GM18868 (cell line): ENCODE measurements at regions not wholly inside any gene's neighbourhood (a gene's known extent, or its start where the extent isn't known, plus 50 kb on each side); places are given as distances from the start of the nearest gene placed in this dataset.
"Not testable (repeated sequence)": the region's sequence is repeated elsewhere in the genome, so short reads cannot be mapped to it uniquely, and the experiment has no call there.

Source experiments
- ATAC-seq: cut with Tn5 transposase; IDR thresholded peaks from one replicate; pipeline ENCODE4 v1.9.1; 2021; ENCODE audit warnings: mild to moderate bottlenecking, moderate library complexity; ENCODE audit not compliant: unreplicated experiment

DNA sequence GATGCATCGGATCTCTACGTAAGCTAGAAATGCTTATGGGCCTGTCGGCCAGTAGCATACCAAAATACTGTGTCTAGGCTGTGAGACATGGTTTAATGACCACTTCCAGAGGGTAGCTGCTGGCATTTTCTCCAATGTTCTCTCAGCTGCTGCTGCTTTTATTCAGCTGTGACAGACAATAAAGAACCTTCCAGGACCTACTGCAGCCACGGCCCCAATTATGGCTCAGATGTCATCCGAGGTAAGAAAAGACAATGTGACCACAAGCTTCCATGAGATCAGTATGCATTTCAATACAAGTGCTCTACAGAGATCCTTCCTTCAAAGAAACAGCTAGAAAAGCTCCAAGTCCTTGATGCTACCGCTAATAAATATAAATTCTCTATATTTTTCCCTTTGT lies 256.2 kb downstream of the SDHAF3 start:
- ATAC-seq, result no peak

DNA sequence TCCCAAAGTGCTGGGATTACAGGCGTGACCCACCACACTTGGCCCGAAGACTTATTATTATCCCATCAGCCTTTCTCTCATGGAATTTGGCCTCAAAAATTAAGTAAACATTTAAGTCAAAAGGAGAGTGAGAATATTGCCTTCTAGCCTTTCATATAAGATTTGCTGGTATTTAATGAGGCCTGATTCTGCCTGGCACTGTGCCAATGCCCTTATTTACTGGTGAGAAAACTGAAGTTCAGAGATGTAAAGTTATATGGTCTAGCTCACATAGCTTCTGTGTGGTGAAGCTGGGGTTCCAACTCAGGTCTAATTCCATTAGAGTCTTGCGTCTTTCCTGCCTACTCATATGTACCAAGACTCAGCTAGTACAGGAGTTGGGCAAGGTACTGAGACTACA lies 260.2 kb downstream of the SDHAF3 start:
- no peak for ATAC-seq

DNA sequence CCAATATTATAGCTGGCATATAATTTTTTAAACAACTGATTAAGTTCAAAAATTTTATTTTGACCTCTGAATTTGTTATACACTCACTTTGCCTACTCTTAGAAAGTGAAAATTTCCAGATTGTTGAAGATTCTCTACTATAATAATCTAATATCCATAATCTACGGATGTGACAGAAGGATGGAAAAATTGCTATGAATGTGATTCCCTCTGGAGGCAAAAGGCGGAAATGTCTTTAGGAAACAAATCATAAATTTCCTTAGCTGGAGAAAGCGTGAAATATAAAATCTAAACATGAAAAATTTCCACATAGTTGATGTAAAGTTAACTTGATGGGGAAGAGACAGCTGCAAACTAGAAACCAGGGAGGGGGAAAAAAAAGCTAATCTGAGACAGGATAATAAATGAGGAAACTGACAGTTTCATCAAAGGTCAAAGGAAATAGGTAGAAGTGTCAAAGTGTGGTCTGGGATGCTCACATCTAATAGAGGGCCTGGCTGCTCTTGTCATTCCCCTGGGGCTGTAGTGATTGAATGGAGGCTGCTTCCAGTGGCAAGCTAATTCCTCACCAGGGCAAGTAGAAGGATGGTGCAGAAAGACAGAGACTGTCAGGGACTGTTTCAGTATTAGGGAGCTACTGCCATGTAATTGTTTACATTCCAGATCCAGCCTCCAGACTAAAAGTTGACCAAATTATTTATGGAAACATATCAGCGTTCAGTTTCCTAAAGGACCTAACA lies 264.5 kb downstream of the SDHAF3 start:
- no peak for ATAC-seq

DNA sequence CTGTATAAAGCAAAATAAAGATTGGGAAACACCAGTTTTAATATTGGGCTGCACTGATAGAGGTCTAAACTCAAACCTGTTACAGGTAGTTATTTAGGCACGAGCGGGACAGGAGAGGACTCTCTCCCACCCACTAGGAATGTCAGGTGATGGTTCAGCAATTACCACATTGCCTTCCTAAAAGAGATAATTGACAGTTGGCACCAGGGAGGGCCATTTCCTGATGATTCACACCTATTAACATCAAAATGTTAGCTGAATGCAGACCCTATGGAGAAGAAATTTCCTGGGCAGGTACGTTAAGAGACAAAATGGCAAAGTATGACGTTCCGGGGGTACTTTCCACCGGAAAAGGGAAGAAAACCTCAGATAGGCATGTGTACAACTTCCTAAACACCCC lies 272.6 kb downstream of the SDHAF3 start:
- ATAC-seq, result no peak

DNA sequence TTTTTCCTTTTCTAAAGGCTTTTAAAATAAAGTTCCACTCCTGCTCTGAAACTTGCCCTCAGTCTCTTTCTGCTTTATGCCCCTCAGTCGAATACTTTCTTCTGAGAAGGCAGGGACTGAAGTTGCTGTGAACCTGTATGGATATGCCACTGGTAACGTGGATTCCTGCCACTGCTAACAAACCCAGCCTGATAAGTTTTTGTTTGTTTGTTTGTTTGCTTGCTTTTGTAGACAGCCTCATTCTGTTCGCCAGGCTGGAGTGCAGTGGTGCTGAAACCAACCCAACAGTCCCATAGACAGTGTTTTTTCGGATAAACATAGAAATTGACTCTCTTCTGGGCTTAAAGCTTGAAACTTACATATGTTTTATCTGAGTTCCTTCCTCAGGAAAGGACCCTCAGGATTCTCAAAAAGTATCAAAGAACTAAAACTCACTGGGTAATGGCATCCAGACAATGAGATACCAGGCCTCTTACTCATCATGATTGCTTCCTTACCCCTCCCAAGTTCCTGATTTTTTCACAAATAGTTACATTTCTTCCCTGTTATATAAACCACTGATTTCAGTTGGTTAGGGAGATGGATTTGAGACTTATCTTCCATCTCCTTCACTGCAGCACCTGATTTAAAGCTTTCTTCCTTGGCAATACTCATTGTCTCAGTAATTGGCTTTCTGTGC lies 273.6 kb downstream of the SDHAF3 start:
- ATAC-seq, result no peak

DNA sequence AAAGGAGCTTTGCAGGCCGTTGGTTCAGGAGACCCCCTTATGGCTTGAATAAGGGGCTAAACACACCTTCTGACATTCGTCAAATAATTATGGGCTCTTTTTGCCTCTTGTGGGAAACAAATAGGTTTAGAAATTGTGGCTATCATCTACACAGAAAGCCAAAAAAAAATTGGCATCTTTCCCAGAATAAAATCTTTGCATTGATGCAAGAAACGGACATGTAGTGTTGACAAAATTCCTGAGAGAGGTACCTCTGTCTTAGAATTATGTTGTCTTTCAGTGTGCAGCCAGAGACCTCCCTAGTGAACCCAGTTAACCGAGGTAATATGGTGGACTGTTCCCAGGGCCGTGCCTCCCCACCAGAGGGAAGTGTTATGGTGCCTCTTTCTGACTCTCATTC lies 283.9 kb downstream of the SDHAF3 start:
- no peak for ATAC-seq

DNA sequence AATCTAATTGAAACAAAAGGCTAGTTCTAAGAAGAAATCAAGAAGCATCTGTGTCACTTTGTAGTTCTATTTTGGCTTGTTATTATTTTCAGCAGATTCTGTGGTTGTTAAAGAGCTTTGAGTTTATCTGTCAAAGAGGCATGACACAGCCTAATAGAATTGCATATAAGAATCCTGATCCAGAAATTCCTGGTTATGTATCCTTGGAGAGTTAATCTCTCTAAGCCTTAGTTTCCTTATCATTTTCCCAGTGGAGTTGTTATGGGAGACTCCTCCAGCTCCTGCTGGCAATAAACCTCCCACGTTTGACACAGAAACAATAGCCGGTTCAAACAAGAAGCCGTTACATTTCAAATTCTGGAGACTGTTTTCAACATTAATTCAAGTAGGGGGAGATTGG lies 288.3 kb downstream of the SDHAF3 start:
- no peak for ATAC-seq

DNA sequence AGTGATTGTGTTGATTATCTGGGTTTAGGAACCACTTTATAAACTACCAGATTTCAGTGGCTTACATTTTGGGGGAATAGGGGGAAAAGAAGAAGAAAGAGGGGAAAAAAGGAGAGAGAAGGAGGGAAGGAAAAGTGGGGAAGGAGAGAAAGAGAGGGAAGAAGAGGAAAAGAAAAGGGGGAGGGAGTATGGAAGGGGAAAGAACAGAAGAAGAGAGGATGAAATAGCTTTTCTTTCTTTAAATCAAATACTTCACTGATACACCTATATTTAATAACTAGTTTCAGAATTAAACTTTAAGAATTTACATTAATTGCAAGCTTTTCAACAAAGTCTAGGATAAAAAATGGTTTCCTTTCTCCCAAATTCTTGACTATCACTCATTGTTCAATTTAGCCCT lies 289.6 kb downstream of the SDHAF3 start:
- no peak for ATAC-seq

DNA sequence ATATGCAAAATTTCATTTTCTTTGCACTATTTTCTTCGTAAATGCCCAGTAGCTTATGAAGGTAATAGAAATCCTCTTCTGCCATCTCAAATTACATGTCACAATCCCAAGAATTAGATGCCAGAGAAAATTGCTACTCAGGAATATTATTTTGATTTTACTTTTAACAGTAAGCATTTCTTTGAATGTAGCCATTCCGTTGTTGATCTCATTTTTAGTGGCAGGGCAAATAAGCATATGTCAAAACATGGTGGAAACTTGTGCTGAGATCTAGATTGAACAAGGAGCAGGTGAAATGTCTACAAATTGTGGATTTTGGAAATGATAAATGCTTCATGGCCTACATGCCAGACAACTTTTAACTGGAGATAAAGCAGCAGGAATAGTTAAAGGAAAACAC lies 291.8 kb downstream of the SDHAF3 start:
- no peak for ATAC-seq

DNA sequence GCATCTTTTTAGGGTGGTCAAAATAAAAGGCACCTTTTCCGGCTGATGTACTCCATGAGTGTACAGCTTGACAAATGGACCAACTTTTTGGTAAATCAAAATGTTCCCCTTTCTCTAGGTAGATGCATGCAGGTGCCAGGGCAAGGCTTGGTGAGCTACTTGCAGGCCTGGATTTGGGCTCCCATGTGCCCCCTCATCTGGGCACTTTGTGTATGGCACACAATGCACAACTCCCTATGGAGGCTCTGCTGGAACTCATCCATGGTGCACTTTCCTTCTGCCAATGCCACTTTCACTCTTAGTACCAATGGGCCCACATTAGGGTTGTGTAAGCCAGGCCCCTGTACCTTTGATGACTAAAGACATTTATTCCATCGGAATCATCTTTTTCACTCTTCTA lies 300.8 kb downstream of the SDHAF3 start:
- ATAC-seq, result no peak

DNA sequence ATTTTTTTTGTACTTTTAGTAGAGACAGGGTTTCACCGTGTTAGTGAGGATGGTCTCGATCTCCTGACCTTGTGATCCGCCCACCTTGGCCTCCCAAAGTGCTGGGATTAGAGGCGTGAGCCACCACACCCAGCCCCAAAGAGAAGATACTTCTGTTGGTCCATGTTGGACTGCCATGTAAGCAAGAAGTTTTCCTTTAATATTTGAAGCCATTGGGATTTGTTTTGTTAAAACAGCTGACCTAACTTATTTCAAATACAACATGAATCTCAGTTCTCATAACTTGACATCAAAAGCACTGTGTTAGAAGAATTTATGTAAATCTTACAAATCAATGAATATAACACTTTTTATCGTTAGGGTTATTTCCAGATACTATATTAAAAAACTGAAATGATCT lies 302.4 kb downstream of the SDHAF3 start:
- no peak for ATAC-seq

DNA sequence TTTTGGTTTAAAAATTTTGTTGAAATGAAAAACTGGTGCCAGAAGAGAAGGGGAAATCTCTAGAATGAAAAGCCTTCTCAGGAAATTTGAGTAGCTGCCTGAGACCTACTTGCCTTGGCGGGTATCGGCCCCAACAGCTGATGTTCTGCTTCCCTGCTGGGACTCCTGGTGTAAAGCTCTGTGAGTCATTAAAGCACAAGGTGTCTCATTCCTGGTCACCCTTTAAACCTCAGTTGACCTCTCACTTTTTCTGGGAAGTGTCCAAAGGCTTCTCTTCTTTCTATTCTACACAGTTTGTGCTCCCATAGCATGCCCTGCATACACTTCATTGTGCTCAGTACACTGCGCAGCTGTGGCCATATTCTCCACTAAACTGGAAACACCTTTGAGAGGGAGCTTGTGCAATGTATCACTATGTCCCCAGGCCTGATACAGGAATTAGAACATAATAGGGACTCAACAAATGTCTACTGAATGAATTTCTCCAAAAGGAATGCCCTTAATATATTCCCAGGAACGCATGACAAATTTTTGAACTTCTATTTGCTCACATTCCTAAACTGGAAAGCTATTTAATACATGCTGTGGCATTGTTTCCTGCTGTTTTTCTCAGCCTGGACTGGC lies 303.9 kb downstream of the SDHAF3 start:
- ATAC-seq, result no peak

DNA sequence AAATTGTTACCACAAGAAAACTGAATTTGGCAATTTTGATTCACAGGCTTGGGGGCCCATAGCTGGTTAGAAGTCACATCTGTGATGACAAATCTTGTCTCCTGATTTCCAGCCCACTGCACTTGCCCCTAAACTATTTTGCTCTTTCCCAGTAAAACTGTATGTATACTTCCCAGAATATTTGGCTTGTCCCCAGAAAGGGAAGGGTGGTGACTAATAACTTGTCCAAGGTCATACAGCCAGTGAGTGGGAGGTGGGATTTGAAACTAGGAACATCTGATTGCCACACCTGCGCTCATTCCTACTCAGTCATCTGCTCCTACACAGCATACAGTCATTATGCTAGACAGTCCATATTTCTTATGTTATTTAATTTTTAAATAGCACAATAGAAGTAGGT lies 304.5 kb downstream of the SDHAF3 start:
- ATAC-seq, result no peak

DNA sequence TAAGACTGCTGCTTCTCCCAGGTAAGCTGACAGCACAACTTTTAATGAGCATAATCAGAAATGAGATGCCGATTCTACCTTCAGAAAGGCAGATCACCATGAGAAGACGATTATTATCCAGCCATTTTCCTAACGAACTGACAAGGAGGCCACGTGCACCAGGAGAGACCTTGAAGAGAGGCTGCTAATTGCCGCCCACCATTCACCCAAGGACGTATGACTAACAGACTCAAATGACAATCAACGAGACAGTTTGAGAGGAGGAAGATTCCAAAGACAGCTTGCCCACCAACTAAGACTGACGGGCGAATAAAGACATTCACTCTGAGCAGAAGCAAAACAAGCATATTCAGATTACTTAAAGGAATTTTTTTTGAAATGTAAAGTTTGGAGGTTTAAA lies 301.9 kb upstream of the TAC1 start:
- no peak for ATAC-seq

DNA sequence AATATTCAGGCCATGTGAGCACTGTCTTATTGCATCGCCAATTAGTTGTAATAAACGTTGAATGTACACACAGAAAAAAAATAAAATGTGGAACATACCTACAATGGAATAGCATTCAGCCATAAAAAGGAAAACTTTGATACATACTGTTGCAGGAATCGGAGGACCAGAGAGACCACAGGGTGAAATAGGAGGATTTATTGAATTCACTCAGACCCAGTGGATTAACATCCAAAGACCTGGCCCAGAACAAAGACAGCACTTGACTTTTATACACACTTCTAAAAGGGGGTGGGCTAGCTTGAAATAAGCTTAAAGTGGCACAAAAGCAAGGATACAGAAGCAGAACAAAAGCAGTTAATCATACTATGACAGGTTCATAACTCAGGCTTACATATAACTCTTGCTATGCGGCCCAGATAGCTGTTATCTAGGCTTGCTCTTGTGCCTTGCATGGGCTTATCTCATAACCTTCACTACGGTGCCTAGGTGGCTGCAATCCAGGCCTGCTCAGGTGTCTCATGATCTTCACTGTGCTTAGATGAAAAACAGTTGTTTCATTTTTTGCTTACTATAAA lies 292.2 kb upstream of the TAC1 start:
- ATAC-seq, result no peak

DNA sequence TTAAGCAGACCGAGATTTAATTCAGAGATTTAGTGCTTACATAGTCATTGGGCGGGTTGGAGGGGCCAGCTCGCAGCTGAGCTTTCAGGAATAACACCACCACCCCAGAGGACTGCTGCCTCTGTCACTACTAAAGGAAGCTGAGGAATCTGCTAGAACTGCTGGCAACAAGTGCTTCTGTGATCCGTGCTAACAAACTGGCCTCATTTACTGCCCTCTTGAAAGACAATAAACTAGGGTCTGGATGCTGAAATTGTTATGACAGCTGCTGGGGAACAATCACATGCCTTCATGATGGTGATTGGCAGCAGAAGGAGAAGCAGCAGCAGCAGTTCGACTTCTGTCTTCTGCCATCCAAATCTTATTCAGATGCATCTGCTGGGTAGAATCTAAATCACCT lies 285.5 kb upstream of the TAC1 start:
- ATAC-seq, result no peak

DNA sequence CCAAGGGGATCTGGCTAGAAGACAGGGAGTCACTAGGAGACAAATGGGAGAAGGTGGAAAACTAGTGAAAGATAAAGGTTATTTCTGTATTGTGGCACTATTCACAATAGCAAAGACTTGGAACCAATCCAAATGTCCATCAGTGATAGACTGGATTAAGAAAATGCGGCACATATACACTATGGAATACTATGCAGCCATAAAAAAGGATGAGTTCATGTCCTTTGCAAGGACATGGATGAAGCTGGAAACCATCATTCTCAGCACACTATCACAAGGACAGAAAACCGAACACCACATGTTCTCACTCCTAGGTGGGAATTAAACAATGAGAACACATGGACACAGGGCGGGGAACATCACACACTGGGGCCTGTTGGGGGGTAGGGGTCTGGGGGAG lies 282.4 kb upstream of the TAC1 start:
- ATAC-seq, result not testable (repeated sequence)

DNA sequence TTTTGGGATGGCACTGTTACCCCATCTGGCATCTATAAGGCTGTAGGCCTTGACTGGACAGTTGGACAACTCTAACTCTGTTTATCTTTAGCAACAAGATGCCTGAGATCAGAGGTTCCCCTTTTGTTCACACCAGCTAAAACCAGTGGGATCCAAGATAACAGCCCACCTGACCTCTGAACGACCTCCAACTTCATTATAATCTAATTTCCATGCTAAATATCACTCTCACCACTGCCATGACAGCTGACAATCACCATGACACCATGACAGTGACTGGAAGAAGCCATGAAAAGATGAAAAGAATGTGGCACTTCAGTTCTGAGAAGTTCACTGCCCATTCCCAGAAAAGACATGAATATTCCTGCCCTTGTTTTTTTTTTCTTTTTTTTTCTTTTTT lies 281.4 kb upstream of the TAC1 start:
- no peak for ATAC-seq

DNA sequence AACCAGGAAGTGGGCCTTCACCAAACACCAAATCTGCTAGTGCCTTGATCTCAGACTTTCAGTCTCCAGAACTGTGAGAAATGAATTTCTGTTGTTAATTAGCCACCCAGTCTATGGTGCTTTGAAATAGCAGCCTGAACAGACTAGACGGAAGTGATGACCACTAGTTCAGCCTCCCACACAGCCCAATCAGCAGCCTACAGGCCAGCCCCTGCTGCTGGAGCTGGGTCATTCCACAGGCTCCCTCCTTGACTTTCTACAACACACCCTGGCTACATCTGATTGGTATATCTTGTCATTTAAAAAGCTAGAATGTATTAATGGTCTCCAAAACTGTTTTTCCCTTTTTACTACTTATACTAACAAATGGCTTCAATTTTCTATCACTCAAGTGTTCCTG lies 277.2 kb upstream of the TAC1 start:
- ATAC-seq, result no peak

DNA sequence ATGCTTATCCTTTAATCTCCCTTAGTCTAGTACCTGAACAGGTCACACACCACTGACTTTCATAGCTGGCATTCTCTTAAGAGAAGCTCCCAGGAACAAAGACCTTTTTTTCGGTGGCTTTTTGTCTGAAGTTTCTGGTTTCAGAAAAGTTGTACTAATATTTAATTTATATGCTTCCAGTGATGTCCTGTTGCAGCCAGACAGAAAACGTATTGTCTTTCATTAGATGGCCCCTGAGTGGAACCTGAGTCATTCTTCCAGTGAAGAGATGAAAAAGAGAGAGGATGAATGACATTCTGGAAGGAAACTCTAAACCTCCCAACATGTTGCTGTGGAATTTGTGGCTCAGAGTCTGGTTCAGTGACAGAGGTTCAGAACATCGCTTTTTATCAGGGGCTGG lies 274.8 kb upstream of the TAC1 start:
- no peak for ATAC-seq

DNA sequence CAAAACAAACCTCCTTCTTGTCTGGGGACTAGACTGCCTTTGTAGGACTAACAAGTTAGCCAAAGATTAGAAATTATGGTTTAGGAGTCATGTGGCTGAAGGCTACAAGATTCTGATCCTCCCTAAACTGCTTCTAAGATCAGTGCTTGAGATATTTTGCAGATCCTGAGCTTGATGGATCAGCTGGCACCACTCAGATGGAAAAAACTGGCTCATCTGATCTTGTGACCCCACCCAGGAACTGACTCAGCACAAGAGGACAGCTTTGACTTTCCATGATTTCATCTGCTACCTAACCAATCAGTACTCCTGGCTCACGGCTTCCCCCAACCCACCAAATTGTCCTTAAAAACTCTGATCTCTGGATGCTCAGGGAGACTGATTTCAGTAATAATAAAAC lies 271.5 kb upstream of the TAC1 start:
- ATAC-seq, result no peak

DNA sequence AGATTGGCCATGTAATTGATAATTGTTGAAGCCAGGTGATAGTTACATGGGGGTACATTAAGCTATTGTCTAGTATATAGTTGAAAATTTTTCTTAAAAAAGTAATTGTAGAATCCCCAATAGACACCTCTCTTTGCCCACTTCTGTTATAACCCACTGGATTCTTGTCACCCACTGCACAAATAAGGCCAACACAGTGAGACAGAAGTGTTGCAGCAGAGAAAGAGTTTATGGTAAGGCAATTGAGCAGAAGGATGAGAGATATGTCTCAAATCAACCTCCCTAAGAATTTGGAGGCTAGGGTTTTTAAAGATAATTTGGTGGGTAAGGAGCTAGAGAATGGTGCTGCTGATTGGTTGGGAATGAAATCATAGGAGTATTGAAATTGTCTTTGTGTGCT lies 270.3 kb upstream of the TAC1 start:
- no peak for ATAC-seq
